Type B pancreatic cell (in vitro differentiated cells): ENCODE measurements at regions not wholly inside any gene's neighbourhood (a gene's known extent, or its start where the extent isn't known, plus 50 kb on each side); places are given as distances from the start of the nearest gene placed in this dataset.

Source experiments
- DNase-seq: peaks from one replicate; pipeline ENCODE4 v3.0.0; 2021; ENCODE audit warnings: mixed read lengths; ENCODE audit not compliant: unreplicated experiment; ENCODE audit errors: extremely low spot score
- H3K27ac Mint-ChIP-seq: 2 replicates; pipeline ENCODE4 v1.8.0; 2021; ENCODE audit warnings: mild to moderate bottlenecking, mixed read lengths
- H3K27me3 Mint-ChIP-seq: 2 replicates; pipeline ENCODE4 v1.8.0; 2021; ENCODE audit warnings: mixed read lengths
- H3K36me3 Mint-ChIP-seq: 2 replicates; pipeline ENCODE4 v1.8.0; 2021; ENCODE audit warnings: mixed read lengths
- H3K4me1 Mint-ChIP-seq: one replicate; pipeline ENCODE4 v1.8.0; 2021; ENCODE audit warnings: mixed read lengths; ENCODE audit not compliant: unreplicated experiment
- H3K4me3 Mint-ChIP-seq: 2 replicates; pipeline ENCODE4 v1.8.0; 2021; ENCODE audit warnings: mild to moderate bottlenecking, mixed read lengths
- H3K9me3 Mint-ChIP-seq: 2 replicates; pipeline ENCODE4 v1.8.0; 2021; ENCODE audit warnings: mixed read lengths
- CTCF ChIP-seq: fragments of 200-600 bp; sonication (generic); conservative IDR thresholded peaks from 2 replicates; pipeline ENCODE4 v1.5.0; 2021; ENCODE audit warnings: antibody characterized with exemption, mild to moderate bottlenecking

- no peak for TF ChIP-seq CTCF
- Mint-ChIP-seq H3K36me3 (no peaks in the 10 kb centered on the region), H3K4me3 (no peak overlapping the region), H3K27ac (no peak overlapping the region), H3K4me1 (peaks cover 14% of the 10 kb centered on the region), H3K27me3 (peaks cover 15% of the 10 kb centered on the region), H3K9me3 (no peaks in the 10 kb centered on the region)
- no peak for DNase-seq
Measured at GRCh38 chr21:36572039-36572438, 92.1 kb upstream of the CLDN14 start.

GRCh38 chr21:36575306-36575705, 95.4 kb upstream of the CLDN14 start:
- no peak overlapping the region for H3K27ac Mint-ChIP-seq
- H3K9me3 Mint-ChIP-seq: peaks cover 4% of the 10 kb centered on the region
- H3K4me1 Mint-ChIP-seq: peaks cover 6% of the 10 kb centered on the region
- H3K4me3 Mint-ChIP-seq: no peak overlapping the region
- H3K27me3 Mint-ChIP-seq: peaks cover 8% of the 10 kb centered on the region
- DNase-seq: no peak
- TF ChIP-seq CTCF: no peak
- no peaks in the 10 kb centered on the region for H3K36me3 Mint-ChIP-seq

GRCh38 chr21:36576441-36576840, 96.5 kb upstream of the CLDN14 start:
- DNase-seq: no peak
- Mint-ChIP-seq H3K27me3 (peaks cover 5% of the 10 kb centered on the region), H3K4me1 (peaks cover 4% of the 10 kb centered on the region), H3K36me3 (no peaks in the 10 kb centered on the region), H3K4me3 (no peak overlapping the region), H3K9me3 (peaks cover 4% of the 10 kb centered on the region), H3K27ac (no peak overlapping the region)
- no peak for TF ChIP-seq CTCF

GRCh38 chr21:36579898-36580297, 100.0 kb upstream of the CLDN14 start:
- no peak overlapping the region for H3K27ac Mint-ChIP-seq
- DNase-seq: no peak
- no peak for TF ChIP-seq CTCF
- no peaks in the 10 kb centered on the region for H3K36me3 Mint-ChIP-seq
- no peak overlapping the region for H3K4me3 Mint-ChIP-seq
- H3K27me3 Mint-ChIP-seq: peaks cover 8% of the 10 kb centered on the region
- peaks cover 4% of the 10 kb centered on the region for H3K9me3 Mint-ChIP-seq
- no peaks in the 10 kb centered on the region for H3K4me1 Mint-ChIP-seq

GRCh38 chr21:36582271-36582670, 102.3 kb upstream of the CLDN14 start:
- Mint-ChIP-seq H3K27me3 (peaks cover 5% of the 10 kb centered on the region), H3K36me3 (no peaks in the 10 kb centered on the region), H3K4me3 (no peak overlapping the region), H3K27ac (no peak overlapping the region), H3K9me3 (peaks cover 4% of the 10 kb centered on the region), H3K4me1 (no peaks in the 10 kb centered on the region)
- no peak for TF ChIP-seq CTCF
- no peak for DNase-seq

GRCh38 chr21:36583591-36583990, 103.7 kb upstream of the CLDN14 start:
- Mint-ChIP-seq H3K27me3 (peaks cover 6% of the 10 kb centered on the region), H3K9me3 (peaks cover 4% of the 10 kb centered on the region), H3K4me1 (no peaks in the 10 kb centered on the region), H3K27ac (no peak overlapping the region), H3K4me3 (no peak overlapping the region), H3K36me3 (no peaks in the 10 kb centered on the region)
- DNase-seq: no peak
- TF ChIP-seq CTCF: no peak
